ENCODE measurements at regions not wholly inside any gene's neighbourhood (a gene's known extent, or its start where the extent isn't known, plus 50 kb on each side); places are given as distances from the start of the nearest gene placed in this dataset.
"Not testable (repeated sequence)": the region's sequence is repeated elsewhere in the genome, so short reads cannot be mapped to it uniquely, and the experiment has no call there.

DNA sequence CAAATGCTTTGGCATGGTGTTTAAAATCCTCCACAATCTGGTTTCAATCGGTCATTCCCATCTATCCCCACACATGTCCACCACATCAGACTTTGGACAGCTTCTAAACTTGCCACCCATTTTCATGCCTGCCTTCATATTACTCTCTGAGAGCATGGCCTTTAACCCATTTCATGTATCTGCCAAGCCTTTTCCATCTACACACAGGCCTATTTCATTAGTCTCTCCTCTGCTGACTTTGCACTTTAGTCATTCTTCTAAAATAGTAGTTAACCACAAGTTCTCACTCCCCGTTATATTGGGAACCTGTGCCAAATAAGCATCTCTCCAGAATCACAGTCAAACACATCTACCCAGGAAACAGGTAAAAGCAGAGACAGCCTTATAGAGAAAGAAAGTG is 142.2 kb downstream of the MZT1 start:
- no peak for DNase-seq

DNA sequence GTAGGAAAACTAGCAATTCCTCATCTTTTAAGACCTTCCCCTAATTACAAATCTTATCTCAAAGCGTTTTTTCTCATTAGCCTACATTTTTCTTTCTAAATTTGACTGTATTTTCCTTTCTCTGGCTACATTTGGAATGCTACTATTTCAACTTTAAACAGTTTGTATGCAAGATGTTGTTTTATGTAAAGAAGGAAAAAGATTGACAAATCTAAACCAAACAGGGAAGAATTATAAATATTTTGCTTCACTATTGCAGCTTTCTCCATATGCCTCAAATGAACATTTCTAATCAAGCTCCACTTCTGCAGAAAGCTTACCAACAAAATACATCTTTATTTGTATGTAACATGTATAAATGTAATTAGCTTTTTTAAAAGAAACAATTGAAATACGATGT is 156.2 kb downstream of the MZT1 start:
- no peak for DNase-seq

DNA sequence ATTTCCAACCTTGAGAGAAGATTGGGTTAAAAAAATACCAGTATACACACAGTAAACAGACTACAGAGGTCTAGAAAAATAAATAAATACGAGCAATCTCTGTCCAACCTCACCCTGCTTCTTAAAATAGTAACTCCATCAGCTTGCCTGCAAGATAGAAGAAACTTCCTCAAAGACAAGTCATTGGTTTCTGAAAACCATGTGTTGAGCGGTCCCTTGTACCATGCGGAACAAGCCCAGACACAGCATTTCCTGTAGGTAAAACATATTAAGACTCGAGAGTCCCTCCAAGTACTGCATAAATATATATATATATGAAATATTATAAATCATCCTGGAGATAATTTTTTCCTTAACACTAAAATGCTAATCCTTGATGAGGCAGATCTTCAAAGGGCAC is 157.4 kb downstream of the MZT1 start:
- DNase-seq = no peak

DNA sequence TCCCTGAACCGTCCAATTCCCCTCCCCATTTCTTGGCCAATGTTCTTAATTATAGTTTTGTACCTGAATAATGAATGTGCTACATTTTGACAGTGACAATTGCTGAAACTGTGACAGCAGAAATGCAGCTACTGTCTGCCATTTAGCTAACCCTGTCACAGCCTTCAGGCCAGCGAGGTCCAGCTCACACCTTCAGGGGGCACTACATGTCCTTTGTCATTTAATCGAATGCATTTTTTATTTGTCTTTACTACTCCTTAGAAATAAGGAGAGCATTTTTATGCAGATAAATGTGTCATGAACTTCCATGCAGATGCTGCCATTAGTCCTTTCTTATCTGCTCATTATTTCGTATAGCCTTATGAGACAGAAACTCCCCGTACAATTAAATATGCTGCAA is 159.9 kb downstream of the MZT1 start:
- DNase-seq = no peak

DNA sequence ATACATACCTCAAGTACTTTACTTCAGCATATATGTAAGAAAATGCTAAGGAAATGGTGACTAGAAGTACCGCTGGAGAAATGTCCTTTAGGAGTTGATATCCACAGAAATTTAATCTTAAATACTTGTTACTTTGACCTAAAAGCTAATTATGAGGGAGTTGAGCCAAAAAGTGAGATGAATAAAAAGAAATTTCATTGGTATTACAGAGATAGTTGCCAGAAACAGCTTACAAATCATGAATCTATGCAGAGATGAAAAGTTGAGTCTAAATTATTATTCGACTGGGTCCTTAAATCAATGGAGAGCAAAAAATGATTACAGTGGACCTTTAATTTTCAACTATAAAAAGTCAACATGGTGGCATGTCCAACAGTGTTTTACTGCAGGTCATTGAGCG is 160.9 kb downstream of the MZT1 start:
- no peak for DNase-seq

DNA sequence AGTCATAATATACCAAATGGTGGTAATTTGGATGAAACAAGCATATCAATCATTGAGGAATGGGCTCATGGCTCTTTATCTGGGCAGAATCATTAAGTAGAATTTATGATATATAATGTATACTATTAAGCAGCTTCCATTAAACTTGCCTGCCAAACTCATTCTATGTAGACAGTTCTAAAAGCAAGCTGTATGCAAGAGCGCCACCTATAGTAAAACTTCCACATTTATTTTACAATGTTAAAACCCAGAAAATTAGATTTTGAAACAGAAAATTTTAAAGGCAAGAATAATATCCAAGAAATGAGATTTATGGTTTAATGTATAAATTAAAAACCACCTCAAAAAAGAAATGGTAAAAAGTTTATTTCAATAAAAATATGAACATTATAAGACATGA is 161.5 kb downstream of the MZT1 start:
- no peak for DNase-seq

DNA sequence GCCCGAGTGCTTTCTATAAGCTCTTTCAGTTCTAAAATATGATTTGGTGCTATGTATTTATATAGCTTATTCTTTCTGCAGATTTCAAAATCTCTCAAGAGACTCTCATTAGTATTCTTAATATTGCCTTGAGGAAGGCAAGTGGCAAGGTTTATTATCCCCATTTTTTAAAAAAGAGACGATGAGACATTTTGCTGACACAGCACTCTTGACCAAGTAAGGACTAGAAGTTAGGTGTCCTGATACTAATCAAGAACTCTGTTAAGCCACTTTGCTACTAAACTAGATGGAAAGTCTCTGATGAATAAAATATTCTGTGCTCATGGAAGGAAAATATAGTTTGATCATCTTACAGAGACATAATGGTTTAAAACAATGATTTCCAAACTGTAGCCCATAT is 164.7 kb downstream of the MZT1 start:
- no peak for DNase-seq

DNA sequence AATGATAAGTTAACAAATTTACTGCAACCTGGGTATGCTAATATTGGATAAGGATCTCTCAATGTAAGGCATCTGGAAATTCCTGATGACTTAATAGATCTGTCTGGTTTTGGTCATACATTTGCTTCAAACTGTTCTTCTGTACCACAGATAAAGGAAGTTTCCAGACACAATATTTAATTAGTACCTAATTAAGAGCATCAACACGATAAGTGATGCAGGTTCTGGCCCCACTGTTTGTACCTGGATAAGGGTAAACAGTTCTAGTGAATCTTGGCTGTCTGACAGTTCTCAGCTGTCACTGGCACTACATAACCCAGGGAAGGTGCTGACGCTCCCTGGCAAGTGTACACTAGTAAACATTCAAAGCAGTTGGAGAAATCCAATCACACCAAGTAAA is 165.6 kb downstream of the MZT1 start:
- no peak for DNase-seq

DNA sequence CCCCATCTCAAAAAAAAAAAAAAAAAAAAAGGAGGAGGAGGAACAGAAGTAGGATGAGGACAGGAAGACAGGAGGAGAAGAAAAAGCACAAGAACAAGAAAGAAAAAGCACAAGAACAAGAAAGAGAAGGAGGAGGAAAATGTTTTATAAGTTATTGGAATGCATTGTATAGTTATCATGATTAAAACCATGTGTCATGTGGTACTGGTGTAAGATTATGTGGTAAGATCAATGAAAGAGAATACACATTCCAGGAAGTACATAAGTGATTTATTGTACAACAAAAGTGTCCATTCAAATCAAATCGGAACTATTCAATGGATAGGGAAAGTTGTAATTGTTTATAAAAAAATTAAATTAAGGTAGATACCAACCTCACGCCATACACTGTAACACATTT is 167.7 kb downstream of the MZT1 start:
- DNase-seq = no peak

DNA sequence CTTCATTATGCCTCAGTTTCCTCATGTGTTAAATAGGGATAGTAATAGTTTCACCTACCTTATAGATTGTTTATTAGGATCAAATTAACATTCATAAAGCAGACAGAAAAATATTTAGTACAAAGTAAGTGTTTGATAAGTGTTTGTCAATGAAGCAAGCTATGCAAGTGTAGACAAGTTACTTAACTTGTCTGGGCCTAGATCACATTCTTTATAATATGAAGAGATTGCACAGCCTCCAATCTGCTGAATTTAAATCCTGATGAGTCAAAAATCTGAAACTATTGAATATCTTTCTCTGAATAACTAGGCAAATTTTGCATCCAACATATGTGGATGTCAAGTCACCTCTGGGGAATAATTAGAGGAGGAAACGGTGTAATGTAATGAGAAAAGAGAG is 170.5 kb downstream of the MZT1 start:
- DNase-seq = no peak

DNA sequence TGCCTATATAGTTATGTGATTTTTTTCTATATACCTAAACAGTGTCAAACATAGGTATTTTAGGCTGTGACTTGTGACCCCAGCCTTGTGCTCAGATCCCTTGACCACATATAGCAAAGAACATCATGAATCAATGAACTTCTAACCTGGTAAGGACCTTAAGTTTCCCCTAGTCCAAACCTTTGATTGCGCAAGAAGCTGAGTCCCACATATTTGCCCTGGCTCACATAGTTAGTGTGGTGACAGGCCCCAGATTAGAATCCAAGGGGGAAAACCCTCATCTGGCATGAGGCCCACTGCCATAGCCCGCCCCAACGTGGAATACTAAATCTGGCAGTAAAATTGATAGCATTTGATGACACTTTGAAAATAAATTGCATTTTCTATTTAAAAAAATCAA is 171.8 kb downstream of the MZT1 start:
- DNase-seq = no peak

DNA sequence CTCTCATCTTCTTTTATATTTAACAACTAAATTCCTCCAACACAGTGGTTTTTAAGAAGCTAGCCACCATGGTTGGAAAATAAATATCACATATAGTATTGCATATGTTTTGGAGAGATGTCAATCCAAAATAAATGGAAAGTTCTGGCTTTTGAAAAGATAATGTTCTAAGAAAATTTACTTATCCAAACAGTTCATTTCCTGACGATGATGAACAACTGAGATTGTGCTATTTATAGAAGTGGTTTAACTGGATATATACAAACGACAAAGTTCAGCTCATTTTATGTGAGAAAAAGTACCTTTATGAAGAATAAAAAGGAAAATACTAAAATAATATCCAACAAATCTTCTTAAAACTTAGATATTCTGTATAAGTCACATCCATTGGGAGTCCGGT is 174.7 kb downstream of the MZT1 start:
- no peak for DNase-seq

DNA sequence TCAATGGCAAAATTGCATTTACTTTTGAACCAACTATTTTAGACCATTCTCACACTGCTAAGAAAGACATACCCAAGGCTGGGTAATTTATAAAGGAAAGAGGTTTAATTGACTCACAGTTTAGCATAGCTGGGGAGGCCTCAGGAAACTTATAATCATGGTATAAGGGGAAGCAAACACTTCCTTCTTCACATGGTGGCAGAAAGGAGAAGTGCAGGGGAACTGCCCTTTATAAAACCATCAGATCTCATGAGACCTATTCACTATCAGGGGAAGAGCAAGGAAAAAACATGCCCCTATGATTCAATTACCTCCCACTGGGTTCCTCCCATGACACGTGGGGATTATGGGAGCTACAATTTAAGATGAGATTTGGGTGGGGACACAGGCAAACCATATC is 181.5 kb downstream of the MZT1 start:
- not testable (repeated sequence) for DNase-seq

DNA sequence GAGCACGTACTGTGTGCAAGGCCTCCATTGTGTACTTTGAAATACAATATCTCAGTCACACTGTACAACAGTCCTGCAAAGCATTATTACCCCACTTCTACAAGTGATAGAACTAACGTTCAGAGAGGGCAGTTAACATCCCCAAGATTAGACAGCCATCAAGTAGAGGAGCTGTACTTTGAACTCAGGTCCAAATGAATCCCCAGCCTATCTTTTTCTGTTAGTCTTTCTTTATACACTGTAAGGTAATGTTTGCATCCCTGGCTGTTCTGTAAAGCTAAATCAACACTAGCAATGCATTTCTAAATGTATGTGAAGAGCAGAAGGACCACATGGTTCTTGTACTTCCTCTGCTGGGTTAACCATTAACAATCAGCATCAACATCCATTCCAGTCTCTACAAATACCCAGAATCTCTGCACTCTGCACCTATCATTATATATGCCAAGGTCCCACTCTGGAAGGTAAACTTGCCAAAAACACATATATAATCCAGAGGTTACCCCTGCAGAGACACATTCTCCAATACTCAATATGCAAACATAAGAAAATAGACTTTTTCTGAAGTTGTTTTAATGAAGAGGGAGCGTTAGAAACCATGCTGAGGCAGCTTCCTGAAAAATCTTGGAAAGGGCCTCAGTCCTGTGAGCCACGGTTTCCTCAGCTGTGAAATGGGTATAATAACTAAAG is 182.3 kb downstream of the MZT1 start:
- no peak for DNase-seq

DNA sequence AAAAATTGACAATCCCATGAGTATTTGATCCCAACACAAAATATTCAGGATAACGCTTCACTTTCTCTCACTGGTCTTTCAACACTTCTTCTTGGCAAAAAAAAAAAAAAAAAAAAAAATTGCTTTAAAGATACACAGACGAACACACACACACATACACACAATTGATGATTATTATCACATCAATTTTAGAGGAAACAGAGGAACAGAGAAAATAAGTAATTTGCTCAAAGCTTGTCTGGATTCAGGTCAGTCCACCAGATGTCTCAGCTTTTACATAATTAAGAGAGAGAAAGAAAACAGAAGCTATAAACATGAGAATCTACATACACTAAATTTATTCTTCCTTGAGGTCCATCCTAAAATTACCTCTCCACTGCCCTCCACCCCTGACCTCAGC is 183.4 kb downstream of the MZT1 start:
- no peak for DNase-seq

DNA sequence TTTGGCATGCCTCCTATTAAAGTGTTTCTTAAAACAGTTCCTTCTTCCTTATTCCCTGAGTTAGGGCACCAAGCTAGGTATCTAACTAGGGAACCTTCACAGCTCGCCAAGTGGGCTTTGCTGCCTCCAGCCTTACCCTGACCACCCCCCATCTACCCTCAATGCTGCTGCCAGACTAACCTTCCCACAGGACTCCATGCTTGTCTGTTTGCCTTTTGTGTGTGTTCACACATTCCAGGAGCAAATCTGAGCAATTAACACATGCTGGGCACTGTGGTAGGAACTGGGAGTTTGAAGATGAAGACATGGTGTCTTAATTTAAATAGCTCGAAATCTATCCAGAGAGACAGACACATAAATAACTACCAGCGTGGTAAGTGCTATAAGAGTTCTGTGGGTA is 185.2 kb downstream of the MZT1 start:
- no peak for DNase-seq

DNA sequence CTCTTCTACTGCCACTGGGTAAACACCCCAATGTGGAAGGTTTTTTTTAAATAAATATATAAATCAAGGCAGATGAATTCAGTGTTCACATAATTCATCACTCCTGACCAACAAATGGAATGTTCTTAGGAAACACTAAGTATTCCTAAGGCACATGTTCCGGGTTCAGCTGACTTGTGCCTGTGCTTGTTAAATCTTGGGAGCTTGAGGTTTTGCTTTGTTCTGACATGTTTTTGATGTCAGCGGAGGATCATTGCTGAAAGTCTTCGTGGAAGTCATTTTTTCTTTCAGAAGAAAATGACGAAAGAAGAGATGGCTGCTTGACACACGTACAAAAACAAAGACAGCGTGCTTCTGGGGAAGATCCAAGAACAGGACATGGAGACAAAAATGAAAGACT is 185.8 kb downstream of the MZT1 start:
- DNase-seq = no peak

DNA sequence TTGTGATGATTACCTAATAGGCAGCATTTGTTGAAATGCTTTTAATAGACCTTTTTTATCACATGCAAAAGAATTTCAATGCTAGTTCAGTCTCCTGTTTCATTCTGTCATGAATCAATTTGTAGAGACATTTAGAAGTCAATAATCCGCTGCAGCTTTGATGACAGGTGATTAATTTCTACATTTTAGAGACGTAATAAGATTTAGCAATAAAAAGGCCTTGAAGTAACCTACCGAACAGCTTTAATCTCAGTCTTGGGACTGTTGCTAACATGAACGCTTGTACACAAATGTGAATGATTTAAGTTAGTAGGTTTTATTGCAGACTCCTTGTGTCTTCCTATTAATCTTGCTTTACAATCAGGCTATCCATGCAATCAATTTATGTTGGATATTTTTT is 186.5 kb downstream of the MZT1 start:
- DNase-seq = no peak

DNA sequence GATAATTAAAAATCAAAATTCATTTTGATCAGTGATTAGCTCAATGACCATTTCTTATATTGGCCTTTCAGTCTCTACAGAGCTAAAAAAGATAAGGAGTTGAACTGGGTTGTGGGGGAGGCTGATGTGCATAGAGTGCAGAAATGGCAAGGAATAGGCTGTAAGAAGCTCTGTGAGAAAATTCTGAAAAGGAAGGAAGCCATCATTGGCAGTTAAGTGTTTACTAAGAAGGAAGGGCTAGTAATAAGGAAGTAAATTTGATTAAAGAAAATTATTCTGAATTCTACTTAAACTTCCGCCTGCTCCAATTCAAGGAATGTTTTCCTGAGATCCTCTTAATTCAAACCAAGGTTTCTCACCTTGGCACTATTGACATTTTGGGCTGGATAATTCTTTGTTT is 187.5 kb downstream of the MZT1 start:
- no peak for DNase-seq

DNA sequence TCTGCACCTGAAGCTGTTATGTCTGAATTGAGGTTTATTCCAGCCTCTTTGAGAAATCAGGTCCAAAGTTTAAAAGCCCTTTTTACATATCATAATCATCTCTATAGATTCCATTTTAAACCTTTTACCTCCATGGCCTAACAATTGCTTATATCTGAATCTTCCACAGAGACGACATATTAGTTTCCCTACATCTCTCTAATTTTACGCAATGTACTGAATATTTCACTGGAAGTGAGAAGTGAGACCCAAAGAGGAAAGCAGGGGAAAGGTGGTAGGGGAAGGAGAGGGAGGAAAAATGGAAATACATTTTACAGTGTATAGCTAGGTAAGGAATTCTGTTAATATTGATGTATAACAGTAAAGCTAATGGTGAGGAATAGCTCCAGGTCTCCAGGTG is 189.6 kb downstream of the MZT1 start:
- DNase-seq = no peak

DNA sequence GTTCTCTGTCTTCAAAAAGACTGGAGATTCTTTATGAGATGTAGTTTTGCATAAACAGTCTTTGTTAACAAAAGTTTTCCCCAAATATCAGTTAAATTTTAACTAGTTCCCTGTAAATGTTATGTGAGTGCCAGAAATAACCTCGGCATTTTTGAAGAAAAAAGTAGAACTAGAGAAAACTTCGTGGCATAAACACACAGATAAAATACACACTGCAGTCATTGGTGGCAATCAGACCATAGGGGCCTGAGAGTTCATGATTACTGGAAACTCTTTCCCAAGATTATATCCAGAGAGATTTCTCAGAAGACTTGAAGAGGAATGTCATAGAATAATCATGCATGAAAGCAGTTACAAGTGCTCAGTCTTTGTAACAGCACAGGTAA is 190.0 kb downstream of the MZT1 start:
- no peak for DNase-seq

DNA sequence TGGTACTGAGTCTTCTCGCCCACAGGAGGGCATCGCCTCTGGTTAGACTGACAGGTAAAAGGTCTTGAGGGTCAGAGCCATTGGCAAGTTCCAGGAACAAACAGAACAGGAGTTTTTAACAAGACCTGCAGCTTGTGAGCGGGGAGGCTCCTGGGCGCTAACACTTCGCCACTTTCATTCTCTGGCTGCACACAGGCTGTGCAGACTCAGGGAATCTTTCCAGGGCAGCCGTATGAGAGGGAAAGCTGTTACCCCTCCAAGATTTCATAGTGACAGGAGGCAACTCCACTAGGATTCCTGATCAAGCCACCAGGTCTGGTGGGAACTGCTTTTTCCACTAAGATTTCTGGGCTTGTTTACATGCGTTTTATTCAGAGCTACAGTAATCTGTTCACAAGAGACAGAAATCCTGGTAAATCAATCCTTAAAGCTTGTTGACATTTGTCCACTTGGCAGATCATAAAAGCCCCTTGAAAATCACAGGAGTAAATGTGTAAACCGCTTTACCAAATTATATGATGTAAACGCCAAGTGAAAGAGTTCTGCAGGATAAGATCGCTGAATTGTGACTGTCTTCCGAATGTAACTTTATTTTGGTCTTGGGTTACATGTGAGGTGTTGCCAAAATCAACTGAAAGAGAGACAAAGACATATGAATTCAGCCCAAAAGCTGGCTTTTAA is 190.6 kb downstream of the MZT1 start:
- no peak for DNase-seq

DNA sequence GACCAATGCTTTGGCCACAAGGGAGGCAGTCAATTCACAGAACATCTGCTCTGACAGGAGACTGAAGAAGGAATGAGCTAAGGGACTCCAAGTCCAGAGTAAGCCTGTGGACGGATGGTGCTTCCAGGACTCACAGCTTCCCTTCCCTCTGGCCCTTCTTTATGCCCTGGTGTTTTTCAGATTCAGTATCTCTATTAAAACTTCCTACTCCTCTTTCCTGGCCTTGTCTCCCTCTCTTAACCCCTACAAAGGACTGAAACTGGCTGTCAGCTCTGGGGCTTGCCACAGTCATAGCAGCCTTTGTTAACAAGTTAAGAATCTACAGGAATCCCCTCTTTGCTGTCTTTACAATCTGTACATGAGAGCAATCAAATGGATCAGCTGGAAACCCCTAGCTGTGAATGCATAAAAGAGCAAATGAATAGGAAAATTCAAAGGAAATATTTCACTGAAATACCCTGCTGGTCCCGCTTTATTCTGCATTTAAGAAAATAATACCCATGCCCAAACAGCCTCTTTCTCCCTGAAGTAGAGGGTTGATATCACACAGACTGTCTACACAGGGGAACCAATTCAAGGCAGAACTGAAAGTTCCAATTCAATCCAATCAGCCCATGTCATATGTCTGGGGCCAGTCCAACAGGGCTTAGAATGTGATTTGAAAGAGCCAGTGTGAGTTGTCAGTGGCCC is 192.3 kb downstream of the MZT1 start:
- no peak for DNase-seq

DNA sequence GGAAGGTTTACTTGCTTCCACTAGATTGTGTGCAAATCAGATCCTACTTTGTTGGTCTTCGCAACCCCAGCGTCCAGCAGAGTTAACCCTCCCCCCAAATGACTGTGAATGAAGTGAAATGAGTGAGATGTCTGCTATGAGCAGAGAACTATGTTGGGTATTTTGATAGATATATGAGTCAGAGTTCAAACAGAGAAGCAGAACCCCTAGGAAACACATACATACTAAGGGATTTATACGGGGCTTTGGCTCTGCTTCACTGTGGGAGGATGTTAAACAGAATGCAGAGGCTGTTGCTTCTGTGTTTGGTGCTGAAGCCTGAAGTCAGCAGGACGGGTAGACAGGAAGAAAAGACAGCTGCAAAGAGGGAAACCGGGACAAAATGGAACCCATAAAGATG is 197.0 kb downstream of the MZT1 start:
- no peak for DNase-seq

DNA sequence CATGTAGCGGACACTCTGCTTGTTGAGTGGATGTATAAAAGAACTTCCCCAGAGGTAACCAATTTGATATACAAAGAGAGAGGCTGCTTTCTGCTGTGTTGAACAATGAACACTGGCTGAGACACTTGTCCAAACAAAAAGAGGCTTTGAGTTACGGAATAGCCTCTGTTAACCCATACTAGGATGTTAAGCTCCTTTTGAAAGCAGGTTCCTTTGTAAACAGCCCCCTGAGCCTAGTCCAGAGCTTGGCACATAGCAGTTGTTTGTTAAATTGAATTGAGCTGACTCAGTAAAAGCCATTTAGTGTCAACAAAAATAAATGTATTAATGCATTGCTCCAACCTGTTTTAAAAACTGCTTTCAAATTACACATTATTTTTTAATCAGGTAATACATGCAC is 200.1 kb downstream of the MZT1 start:
- no peak for DNase-seq
